ENCODE measurements at regions not wholly inside any gene's neighbourhood (a gene's known extent, or its start where the extent isn't known, plus 50 kb on each side); places are given as distances from the start of the nearest gene placed in this dataset.
"Not testable (repeated sequence)": the region's sequence is repeated elsewhere in the genome, so short reads cannot be mapped to it uniquely, and the experiment has no call there.

GRCh38 chr2:16061441-16062217 lies 121.3 kb downstream of the MYCN start:
- FAIRE-seq, result no peak
- no peak for DNase-seq (ENCODE audit: low spot score)

DNA sequence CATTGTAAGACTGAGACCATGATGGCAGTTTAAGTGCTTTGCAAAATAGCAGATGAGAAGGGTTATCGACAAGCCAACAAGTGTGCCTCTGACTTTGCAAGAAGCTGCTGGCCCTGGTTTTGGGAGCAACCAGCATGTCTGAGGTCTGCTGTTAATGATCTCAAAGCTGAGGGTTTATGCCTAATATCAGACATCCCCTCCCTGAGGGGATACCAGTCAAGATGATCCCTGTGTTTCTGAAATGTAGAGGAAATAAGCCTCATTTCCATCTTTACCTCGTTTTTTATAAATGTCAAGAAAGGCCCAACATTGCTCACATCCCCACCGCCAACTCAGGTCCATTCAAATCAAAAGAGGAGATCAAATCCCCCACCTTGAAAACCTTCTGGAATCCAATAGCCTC lies 120.6 kb downstream of the MYCN start:
- DNase-seq (ENCODE audit: low spot score) (no peak), FAIRE-seq (no peak)

DNA sequence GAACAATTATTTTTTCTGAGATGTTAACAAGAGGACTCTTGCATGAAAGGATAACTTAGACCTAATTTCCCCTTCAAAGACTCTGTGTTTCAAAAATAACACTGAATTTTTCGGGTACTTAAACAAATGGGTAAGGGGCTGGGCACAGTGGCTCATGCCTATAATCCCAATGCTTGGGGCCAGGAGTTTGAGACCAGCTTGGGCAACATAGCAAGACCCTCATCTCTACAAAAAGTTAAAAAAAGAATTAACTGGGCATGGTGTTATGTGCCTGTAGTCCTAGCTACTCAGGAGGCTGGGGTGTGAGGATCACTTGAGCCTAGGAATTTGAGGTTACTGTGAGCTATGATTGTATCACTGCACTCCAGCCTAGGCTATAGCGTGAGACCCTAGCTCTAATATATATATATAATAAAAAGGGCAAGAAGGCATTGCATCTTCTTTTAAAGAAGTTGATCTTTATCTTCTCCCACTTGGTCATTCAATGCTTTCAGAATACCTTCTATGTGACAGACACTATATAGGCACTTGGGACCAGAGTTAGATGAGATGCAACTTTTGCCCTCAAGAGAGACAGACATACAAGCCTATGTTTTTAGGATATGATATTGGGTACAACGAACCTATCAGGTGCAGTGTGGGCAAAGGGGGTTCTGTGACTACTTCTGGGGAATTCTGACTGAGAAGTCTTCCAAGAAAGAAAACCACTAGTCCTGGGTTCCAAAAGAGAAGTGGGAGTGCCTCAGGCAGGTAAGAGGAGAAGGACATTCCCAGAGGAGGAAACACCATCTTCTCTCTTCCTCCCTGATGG lies 120.0 kb downstream of the MYCN start:
- FAIRE-seq, result no peak
- DNase-seq (ENCODE audit: low spot score), result no peak

GRCh38 chr2:16059393-16060016 lies 119.2 kb downstream of the MYCN start:
- no peak for FAIRE-seq
- DNase-seq (ENCODE audit: low spot score), result no peak

DNA sequence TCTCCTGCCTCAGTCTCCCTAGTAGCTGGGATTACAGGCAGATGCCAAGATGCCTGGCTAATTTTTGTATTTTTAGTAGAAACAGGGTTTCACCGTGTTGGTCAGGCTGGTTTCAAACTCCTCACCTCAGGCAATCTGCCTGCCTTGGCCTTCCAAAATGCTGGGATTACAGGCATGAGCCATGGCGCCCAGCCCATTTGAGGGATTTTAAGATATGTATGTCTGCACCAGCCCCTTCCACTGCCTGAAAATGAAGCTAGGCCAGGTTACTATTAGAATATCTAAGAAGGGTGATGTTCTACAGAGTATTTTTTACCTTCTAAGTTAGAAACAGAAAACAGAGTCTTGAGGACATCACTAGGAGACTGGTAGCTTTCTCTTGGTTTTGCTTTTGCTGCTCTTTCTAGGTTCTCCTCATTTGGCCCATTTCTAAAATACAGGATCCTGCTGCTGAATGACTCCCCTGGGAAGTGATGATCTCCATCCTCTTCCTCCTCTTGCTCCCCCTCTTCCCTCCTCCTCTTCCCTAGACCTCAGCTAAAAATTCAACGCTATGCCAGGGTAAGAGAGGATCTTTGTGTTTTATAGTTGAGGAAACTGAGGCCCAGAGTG lies 118.5 kb downstream of the MYCN start:
- FAIRE-seq, result no peak

DNA sequence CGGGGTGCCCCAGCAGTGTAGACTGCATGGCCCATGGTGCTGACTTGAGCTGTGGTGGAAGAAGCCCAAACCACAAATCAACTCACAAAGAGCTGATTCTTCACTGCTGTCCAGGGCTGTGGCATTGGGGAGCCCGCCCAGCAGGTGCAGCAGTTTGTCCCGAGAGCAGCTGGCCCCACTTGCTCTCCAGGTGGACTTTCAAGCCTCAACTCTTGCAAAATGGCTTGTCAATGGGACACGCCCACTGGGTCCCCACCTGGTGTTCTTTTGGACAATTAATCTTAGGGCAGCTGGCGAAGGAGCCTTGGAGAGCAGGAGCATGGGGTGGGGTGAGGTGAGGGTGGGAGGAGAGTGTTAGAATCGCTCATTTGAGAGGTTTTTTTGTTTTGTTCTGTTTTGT lies 117.9 kb downstream of the MYCN start:
- no peak for DNase-seq (ENCODE audit: low spot score)
- no peak for FAIRE-seq

More for the DNA sequence above, 118.5 kb downstream of the MYCN start:
- no peak for DNase-seq (ENCODE audit: low spot score)

DNA sequence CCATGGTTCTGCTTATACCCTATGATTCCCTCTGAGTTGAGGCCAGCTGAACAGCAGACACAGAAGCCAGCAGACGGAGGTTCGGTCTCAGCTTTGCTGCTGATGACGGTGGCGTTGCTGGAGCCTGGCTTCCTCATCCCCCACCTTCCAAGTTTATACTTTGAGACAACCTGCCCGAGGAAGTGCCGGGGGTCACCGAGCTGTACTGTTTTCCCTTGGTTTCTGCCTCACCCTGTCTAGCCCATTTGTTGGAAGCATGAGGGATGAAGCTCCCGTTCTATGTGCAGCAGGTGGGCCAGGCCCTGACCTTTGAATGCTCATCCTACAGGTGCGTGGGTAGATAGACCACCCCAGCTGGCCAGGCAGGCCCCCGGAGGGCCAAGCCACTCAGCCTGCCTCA lies 117.3 kb downstream of the MYCN start:
- DNase-seq (ENCODE audit: low spot score) (no peak), FAIRE-seq (no peak)

- no peak for DNase-seq (ENCODE audit: low spot score)
- no peak for FAIRE-seq
Measured at GRCh38 chr2:16055848-16056580, 115.7 kb downstream of the MYCN start.

DNA sequence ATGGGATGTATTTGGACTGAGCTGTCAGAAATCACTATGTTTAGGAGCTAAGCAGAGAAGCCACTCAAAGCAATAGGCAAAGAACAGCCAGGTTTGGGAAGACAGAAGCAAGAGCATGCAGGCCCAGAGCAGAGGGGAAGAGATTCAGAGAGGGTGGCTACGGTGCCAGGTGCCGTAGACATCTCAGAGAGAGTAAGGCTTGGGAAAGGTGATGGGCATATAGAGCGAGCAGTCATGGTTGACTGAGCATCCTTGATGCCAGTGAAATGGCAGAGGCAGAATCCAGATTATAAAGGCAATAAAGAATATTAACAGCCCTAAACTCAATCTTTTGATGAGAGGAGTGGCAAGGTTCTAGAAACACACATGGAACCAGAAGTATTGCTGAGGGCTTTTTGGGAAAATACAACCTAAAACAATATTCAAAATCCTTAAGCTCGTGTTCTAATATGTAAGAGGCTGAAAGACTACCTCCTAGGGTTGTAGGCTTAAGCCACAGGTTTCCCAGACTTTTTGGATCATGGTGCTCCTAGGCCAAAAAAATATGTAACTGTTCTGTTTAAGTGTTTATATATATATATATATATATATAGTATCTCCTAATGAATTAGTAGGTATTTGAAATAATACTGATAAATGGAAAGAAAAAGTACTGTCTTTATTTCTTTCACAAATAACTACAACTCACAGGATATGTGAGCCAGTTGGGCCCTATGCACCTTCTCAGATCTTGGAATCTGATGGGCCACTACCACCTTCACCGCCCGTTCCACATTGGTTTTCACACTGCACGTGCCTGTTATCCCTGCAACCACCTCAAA lies 113.3 kb downstream of the MYCN start:
- DNase-seq (ENCODE audit: low spot score), result no peak
- FAIRE-seq, result no peak

DNA sequence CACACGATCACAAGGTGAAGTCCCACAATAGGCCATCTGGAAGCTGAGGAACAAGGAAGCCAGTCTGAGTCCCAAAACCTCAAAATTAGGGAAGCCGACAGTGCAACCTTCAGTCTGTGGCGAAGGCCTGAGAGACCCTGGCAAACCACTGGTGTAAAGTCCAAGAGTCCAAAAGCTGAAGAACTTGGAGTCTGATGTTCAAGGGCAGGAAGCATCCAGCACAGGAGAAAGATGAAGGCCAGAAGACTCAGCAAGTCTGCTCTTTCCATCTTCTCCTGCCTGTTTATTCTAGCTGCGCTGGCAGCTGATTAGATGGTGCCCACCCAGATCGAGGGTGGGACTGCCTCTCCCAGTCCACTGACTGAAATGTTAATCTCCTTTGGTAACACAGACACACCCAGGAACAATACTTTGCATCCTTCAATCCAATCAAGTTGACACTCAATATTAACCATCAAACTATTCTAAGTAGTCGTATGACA lies 112.3 kb downstream of the MYCN start:
- not testable (repeated sequence) for DNase-seq (ENCODE audit: low spot score); FAIRE-seq

DNA sequence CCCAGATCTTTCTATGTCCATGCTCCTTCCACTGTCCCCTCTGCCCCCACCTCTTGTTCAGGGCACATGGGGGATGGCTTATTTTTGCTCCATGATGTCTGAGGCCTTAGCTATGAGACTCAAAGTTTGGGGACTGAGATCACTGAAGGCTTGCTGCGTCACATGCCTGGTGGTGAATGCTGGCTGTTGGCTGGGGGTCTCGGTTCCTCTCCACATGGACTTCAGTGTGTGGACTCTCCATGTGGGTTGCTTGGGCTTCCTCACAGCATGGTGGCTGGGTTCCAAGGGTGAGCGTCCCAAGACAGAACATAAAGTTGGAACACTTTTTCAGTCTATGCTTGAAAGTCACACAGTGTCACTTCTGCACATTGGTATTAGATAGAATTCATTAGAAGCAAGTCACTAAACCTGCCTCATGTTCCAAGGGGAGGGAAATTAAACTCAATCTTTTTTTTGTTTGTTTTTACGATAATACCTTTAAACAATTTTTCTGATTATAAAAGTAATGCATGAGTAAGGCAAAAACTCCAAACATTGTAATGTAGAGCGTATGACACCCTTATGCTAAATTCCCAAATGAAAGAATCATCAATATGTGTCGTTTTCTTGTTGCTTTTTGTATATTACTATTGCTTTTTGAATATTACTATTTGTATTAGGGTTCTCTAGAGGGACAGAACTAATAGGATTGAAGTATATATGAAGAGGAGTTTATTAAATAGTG lies 111.7 kb downstream of the MYCN start:
- FAIRE-seq (no peak), DNase-seq (ENCODE audit: low spot score) (no peak)

DNA sequence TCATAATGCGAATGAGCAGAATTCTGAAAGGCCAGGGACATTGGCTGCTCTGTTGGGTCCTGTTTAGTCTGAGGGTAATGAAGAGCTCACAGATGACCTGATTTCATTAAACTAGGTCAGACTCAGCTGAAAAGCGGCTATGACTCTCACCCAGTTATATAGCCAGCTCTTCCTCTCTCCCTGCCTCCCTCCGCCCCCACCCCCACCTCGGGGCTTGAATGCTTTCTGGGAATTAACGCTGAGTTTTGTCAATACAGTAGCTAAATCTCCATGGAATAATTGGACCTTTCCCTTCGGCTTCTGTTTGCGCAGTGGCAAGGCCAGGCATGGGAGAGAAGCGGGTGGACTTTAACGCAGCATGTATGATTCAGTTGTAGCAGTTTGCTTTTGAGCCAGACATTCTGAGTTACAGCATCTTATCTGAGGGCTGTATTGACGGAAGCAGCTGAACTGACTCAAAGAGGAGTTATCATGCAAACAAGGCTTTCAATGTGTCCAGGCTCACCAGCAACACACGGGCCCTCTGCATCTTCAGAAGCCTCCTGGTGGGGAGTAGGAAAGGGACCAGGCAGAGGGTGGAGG lies 110.6 kb downstream of the MYCN start:
- FAIRE-seq, result no peak

GRCh38 chr2:16050261-16050907 lies 110.0 kb downstream of the MYCN start:
- FAIRE-seq, result peak; percentile 9

More for the DNA sequence above, 110.6 kb downstream of the MYCN start:
- DNase-seq (ENCODE audit: low spot score), result no peak

GRCh38 chr2:16049406-16049805 lies 109.1 kb downstream of the MYCN start:
- no peak for DNase-seq (ENCODE audit: low spot score)
- FAIRE-seq, result no peak

More at GRCh38 chr2:16050261-16050907, 110.0 kb downstream of the MYCN start:
- no peak for DNase-seq (ENCODE audit: low spot score)

DNA sequence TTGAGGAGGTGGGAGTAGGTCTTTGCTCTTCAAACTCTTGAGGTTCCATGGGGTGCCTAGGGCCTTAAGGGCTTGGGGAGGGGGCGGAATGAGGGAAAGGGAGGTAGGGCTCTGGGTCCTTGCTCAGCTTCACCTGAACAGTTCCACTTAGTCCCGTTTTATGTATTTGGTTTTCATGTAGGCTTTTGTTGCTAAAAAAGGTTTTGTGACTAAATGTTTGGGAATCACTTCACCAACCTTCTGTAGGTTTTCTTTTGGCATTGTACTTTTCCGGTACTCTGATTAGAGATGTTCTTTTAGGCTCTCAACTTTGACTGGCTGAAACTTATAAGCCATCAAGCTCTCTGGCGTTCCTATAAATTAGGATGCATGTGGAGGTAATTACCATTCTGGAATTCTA lies 108.1 kb downstream of the MYCN start:
- FAIRE-seq, result no peak
- DNase-seq (ENCODE audit: low spot score), result no peak

DNA sequence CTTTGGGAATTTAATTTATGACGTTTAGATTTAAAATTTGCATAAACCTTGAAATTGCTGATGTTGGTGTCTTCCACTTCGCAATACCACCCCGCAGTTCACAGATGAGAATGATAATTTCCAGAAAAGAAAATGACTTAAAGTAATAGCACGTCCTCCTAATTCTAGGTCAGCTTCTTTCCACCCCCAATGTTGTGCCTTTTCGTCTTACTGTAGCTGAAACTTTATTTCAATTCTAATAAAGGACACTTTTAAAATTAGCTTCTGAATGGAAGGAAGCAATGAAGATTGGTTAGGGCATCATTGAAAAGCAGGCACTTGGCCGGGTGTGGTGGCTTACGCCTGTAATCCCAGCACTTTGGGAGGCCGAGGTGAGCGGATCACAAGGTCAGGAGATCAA lies 107.4 kb downstream of the MYCN start:
- FAIRE-seq (no peak), DNase-seq (ENCODE audit: low spot score) (no peak)

DNA sequence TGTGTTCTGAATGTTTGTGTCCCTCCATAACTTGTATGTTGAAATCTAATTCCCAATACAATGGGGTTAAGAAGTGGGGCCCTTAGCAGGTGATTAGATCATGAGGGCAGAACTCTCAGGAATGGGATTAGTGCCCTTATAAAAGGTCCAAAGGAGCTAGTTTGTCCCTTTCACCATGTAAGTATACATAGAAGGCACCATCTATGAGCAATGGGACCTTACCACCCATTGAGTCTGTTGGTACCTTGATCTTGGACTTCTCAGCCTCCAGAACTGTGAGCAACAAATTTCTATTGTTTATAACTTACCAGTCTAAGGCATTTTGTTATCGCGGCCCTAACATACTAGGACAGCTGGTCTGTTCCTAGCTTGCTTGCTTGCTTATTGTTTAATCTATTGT lies 106.3 kb downstream of the MYCN start:
- FAIRE-seq, result no peak
- no peak for DNase-seq (ENCODE audit: low spot score)

DNA sequence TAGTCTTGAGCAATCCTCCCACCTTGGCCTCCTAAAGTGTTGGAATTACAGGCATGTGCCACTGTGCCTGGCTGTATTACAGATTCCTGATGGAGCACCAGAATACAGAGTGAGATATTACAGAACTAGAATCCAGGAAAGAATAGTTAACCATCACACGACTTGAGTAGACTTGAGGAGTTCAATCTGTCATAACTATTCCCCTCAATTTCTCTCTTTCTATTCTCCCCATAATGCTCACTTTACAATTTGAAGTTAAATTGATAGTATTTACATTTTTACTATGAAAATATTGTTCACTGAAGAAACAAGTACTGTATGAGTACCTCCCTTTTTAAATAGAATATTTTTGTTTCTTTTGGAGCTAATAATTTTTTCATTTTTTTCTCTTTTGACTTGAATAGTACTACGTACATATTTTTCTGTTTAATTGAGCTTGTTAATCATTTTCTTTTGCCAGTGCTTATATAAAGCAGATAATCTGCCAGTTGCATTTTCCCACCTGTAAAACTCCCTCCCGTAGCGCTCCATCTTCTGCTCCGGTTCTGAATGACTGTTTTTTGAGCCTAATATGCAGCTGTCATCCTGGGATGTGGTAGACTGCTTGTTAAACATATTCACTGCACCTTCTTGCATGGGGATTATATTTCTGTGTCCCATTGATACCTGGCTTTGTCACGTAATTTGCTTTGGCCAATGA lies 105.5 kb downstream of the MYCN start:
- DNase-seq (ENCODE audit: low spot score), result no peak
- FAIRE-seq, result no peak
